Esophagus squamous epithelium (tissue), 4 donors: ENCODE measurements at regions not wholly inside any gene's neighbourhood (a gene's known extent, or its start where the extent isn't known, plus 50 kb on each side); places are given as distances from the start of the nearest gene placed in this dataset.

ENCODE experiments used
- POLR2A ChIP-seq, 4 donors: fragments of 450-650 bp; IDR thresholded peaks; one replicate each; pipeline ENCODE4 v1.6.1; 2017; ENCODE audit warnings: antibody characterized with exemption in 4 of 4, mild to moderate bottlenecking in 4 of 4, moderate library complexity in 3 of 4
- TF ChIP-seq, protein P1 (sequence below), 6 experiments: fragments of 450-650 bp in 4 of 6; fragments of 200-600 bp in 2 of 6; sonication (generic) in 2 of 6; IDR thresholded peaks; one replicate each; pipeline ENCODE4 v1.5.1; 2016 to 2019; ENCODE audit warnings: antibody characterized with exemption in 6 of 6, mild to moderate bottlenecking in 4 of 6, moderate library complexity in 4 of 6

DNA sequence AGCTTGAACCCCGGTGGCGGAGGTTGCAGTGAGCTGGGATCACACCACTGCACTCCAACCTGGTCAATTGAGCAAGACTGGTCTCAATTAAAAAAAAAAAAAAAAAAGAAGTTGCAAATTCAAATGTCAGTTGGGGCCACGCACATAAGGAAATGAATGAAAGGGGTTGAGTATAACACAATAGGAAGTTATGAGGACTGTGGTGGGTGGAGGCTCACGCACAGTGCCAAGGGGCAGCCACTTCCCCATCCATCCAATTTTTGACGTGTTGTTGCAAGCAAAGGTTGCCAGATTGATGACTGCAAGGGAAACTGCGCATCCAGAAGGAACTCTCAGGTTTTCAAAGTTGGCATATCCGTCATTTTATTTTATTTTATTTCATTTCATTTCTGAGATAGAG lies 532.2 kb downstream of the NTRK3 start:
- TF ChIP-seq, protein P1, sequence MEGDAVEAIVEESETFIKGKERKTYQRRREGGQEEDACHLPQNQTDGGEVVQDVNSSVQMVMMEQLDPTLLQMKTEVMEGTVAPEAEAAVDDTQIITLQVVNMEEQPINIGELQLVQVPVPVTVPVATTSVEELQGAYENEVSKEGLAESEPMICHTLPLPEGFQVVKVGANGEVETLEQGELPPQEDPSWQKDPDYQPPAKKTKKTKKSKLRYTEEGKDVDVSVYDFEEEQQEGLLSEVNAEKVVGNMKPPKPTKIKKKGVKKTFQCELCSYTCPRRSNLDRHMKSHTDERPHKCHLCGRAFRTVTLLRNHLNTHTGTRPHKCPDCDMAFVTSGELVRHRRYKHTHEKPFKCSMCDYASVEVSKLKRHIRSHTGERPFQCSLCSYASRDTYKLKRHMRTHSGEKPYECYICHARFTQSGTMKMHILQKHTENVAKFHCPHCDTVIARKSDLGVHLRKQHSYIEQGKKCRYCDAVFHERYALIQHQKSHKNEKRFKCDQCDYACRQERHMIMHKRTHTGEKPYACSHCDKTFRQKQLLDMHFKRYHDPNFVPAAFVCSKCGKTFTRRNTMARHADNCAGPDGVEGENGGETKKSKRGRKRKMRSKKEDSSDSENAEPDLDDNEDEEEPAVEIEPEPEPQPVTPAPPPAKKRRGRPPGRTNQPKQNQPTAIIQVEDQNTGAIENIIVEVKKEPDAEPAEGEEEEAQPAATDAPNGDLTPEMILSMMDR (IDR thresholded peaks at IDR 0.05), result no peak
- no peak for TF ChIP-seq POLR2A (IDR thresholded peaks at IDR 0.05)
